ENCODE measurements at regions not wholly inside any gene's neighbourhood (a gene's known extent, or its start where the extent isn't known, plus 50 kb on each side); places are given as distances from the start of the nearest gene placed in this dataset.
A peak's percentile ranks its signal among the peaks of the same experiment; 100 is the strongest.

DNA sequence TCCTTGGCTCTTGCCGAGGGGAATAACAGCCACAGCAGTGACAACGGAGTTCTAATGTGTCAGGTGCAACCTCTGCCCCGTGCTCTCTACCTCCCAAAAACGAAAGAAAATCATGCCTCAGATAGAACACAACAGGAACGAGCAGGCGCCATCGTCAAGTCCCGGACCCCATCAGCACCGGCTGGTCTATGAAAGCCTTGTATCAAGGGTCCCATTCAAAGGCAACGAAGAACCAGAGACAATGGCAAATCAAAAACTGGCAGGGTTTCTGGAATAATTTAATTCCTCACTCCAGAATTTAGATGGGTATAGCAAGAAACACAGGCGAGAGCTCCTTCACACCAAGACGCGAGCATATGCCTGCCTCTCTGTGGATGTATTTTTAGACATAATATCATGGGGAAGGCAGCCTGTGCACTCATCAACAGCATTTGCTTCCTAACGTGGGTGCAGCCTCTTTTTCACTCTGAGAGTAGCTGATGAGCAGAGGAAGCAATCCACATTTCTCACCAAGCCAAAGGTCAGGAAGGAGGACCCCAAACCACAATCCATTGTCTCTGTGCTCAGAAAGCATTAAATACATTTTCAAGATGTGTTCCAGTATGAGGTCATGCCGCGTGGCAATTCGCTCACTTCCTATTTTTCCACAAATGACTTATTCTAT lies 193.4 kb upstream of the BLID start:
- Histone ChIP-seq H3K27me3 (ENCODE audit: control insufficient read depth, insufficient read depth, low read length) (no peaks in the 10 kb centered on the region), H3K36me3 (ENCODE audit: control insufficient read depth, insufficient read depth, low read length) (no peaks in the 10 kb centered on the region), H3K4me3 (ENCODE audit: low read length) (peak overlapping the region; percentile 23), H3K9me3 (replicated peaks; ENCODE audit: control insufficient read depth, low read depth, low read length) (no peaks in the 10 kb centered on the region), H3K27ac (ENCODE audit: low read length) (peak overlapping the region; percentile 80), H3K4me1 (ENCODE audit: control insufficient read depth, insufficient read depth, low read length) (peaks cover 8% of the 10 kb centered on the region)
- WGBS (ENCODE audit: insufficient coverage), result 68% methylated on average over 7 of the region's 17 CpGs
- peak; percentile 63 for DNase-seq

DNA sequence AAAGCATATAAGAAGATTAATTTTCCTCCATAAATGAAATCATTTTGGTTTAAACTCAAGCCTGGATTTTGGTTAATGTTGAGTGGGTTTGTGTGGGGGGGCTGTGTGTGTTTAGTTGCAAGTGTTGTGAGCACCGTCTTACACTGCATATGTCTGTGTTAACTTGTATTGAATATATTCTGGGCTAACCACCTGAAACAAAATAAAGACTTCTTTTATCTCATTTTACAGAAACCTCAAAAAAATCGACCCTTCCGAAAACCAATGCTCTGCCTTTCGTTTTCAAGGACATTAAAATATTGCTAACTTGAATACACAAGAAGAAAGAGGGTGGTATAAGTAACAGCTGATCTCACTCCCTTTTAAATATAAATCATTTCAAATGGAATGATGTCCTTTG lies 192.2 kb upstream of the BLID start:
- Histone ChIP-seq H3K4me3 (ENCODE audit: low read length) (no peak overlapping the region), H3K9me3 (replicated peaks; ENCODE audit: control insufficient read depth, low read depth, low read length) (no peaks in the 10 kb centered on the region), H3K36me3 (ENCODE audit: control insufficient read depth, insufficient read depth, low read length) (no peaks in the 10 kb centered on the region), H3K27me3 (ENCODE audit: control insufficient read depth, insufficient read depth, low read length) (no peaks in the 10 kb centered on the region), H3K27ac (ENCODE audit: low read length) (no peak overlapping the region), H3K4me1 (ENCODE audit: control insufficient read depth, insufficient read depth, low read length) (peaks cover 8% of the 10 kb centered on the region)
- no CpG with 5 or more reads among the region's 4 CpGs for WGBS (ENCODE audit: insufficient coverage)
- DNase-seq, result no peak

DNA sequence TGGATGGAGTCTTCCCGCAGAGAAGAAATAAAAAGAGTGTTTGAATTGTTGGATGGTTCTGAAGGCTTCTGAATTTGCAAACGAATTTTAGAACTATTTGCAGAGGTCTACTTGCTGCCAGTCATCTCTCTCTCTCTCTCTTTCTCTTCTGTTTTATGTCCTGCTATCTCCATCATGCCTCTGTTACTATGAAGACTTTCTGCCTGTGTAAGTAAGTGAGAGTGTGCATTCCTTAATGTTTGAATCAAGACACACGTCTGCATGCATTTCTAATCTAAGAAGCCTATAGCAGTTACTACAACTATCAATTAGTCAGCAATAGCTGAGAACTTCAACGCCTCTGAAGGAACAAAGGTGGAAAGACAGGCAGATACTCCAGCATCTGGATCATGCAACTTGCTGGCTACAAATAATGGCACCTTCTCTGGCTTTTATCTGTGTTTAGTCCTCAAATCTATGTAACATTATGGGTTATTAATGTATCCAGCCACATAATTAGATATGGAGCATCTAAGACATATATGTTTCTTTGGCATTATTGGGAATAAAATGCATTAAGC lies 191.5 kb upstream of the BLID start:
- H3K4me1 ChIP-seq (ENCODE audit: control insufficient read depth, insufficient read depth, low read length), result peaks cover 8% of the 10 kb centered on the region
- H3K27ac ChIP-seq (ENCODE audit: low read length), result no peak overlapping the region
- DNase-seq, result no peak
- no peaks in the 10 kb centered on the region for H3K27me3 ChIP-seq (ENCODE audit: control insufficient read depth, insufficient read depth, low read length)
- H3K36me3 ChIP-seq (ENCODE audit: control insufficient read depth, insufficient read depth, low read length), result no peaks in the 10 kb centered on the region
- no peaks in the 10 kb centered on the region for H3K9me3 ChIP-seq (replicated peaks; ENCODE audit: control insufficient read depth, low read depth, low read length)
- no CpG with 5 or more reads among the region's 4 CpGs for WGBS (ENCODE audit: insufficient coverage)
- no peak overlapping the region for H3K4me3 ChIP-seq (ENCODE audit: low read length)

DNA sequence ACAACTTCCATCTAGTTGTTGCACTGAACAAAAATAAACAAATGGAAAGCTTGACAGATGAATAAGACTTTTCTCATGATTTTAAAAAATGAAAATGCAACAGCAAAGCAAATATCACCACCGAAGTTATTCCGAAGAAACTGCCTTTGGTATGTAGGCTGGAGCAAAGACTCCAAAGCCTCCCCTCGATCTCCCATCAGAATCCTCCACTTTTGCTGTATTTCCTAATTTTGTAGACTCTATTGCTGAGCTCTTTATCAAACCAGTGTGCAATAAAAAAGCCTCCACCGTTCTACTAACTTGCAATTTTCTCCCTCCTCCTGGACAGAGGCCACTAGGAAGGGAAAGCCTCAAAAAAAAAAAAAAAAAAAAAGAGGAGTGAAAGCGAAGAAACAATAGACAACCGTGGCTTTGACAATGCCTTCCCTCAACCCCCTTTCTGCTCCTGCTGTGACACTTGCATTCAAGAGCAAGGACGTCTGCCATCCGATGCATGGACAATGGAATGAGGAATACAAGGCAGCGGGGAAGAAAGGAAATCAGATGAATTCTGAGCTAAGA lies 190.9 kb upstream of the BLID start:
- H3K36me3 ChIP-seq (ENCODE audit: control insufficient read depth, insufficient read depth, low read length), result no peaks in the 10 kb centered on the region
- no peaks in the 10 kb centered on the region for H3K9me3 ChIP-seq (replicated peaks; ENCODE audit: control insufficient read depth, low read depth, low read length)
- H3K4me3 ChIP-seq (ENCODE audit: low read length), result no peak overlapping the region
- peaks cover 7% of the 10 kb centered on the region for H3K4me1 ChIP-seq (ENCODE audit: control insufficient read depth, insufficient read depth, low read length)
- WGBS (ENCODE audit: insufficient coverage), result 87% methylated on average over 3 of the region's 9 CpGs
- H3K27ac ChIP-seq (ENCODE audit: low read length), result no peak overlapping the region
- peak; percentile 32 for DNase-seq
- H3K27me3 ChIP-seq (ENCODE audit: control insufficient read depth, insufficient read depth, low read length), result no peaks in the 10 kb centered on the region

DNA sequence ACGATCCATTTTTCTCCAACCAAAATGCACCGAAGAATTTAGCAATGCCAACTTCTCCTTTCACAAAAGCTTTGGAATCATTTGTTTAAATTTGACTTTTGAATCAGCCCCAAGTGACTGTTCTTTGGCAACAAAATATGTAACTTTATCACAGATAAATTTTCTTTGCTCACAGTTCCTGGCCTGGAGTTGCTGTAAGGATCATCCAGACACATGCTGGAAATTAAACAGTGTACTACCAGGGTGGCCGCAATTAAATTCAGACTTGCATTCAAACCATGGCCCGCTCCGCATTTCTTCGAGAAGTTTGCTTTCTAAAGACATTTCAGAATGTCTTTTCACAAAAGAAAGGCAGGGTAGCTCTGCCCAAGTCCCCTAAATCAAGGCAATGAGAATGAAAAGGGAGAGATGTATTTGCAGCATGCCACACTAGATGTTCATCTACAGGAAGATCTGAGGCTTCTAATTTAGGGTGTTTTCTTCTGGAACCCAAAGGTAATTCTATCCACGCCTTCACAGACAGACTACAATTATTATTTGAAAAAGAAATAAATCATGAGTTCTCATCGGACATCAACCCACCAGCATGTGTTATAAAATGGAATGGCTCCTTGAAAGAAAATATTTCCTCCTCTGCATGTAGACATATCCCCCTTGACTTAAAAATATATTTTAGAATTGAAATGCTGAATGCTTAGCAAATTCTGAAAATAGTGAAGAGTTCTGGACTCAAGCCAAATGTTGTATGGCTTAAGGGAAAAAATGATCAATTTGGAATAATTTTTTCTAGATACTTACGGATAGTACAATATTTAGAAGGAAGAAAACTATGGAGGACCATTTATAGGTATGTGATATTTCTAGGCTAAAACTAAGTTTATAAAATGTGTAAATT lies 189.7 kb upstream of the BLID start:
- Histone ChIP-seq H3K36me3 (ENCODE audit: control insufficient read depth, insufficient read depth, low read length) (no peaks in the 10 kb centered on the region), H3K27ac (ENCODE audit: low read length) (no peak overlapping the region), H3K27me3 (ENCODE audit: control insufficient read depth, insufficient read depth, low read length) (no peaks in the 10 kb centered on the region), H3K9me3 (replicated peaks; ENCODE audit: control insufficient read depth, low read depth, low read length) (no peaks in the 10 kb centered on the region), H3K4me3 (ENCODE audit: low read length) (no peak overlapping the region), H3K4me1 (ENCODE audit: control insufficient read depth, insufficient read depth, low read length) (peaks cover 6% of the 10 kb centered on the region)
- 29% methylated on average over 5 of the region's 9 CpGs for WGBS (ENCODE audit: insufficient coverage)
- peak; percentile 71 for DNase-seq

DNA sequence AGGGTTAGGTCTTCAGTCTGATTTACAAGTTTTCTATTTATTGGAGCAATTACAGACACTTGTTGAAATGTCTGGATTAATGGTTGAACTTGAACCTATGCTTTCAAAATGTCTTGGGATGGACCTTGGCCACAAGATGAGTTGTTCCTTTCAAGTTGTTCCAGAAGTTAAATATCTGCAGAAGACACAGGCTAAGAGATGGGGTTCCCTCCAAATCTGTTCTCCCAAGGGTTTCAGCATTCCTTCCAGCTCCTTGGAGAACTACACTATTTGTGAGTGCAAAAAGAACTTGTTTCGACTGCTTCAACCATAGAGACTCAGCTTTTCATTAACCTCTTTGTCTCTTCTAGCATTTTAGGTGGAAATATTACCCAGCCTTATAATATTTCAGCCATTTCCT lies 189.0 kb upstream of the BLID start:
- Histone ChIP-seq H3K9me3 (replicated peaks; ENCODE audit: control insufficient read depth, low read depth, low read length) (no peaks in the 10 kb centered on the region), H3K36me3 (ENCODE audit: control insufficient read depth, insufficient read depth, low read length) (no peaks in the 10 kb centered on the region), H3K27me3 (ENCODE audit: control insufficient read depth, insufficient read depth, low read length) (no peaks in the 10 kb centered on the region), H3K27ac (ENCODE audit: low read length) (no peak overlapping the region), H3K4me3 (ENCODE audit: low read length) (no peak overlapping the region), H3K4me1 (ENCODE audit: control insufficient read depth, insufficient read depth, low read length) (peaks cover 6% of the 10 kb centered on the region)
- no CpG with 5 or more reads among the region's 1 CpG for WGBS (ENCODE audit: insufficient coverage)
- DNase-seq, result peak; percentile 90

DNA sequence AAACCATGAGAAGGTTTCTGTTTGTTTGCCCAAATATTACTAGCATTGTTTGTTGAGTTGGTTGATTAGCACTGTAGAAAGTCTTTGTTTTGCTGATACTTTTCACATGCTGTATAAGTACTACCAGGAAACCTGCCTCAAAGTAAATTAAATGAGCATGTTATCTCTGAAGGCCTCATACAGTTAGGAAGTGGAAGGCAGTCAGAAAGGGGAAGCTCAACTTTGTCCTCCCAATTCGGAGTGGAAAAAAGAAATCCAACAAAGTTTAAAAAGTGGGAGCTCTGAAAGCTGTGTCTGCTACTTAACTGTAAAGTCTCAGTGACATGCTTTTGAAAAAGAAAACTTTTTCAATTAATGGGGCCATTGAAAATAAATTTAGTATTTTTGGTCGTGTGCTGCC lies 188.3 kb upstream of the BLID start:
- no peak overlapping the region for H3K27ac ChIP-seq (ENCODE audit: low read length)
- H3K9me3 ChIP-seq (replicated peaks; ENCODE audit: control insufficient read depth, low read depth, low read length), result peaks cover 2% of the 10 kb centered on the region
- H3K4me3 ChIP-seq (ENCODE audit: low read length), result no peak overlapping the region
- no peaks in the 10 kb centered on the region for H3K36me3 ChIP-seq (ENCODE audit: control insufficient read depth, insufficient read depth, low read length)
- DNase-seq, result peak; percentile 32
- peaks cover 4% of the 10 kb centered on the region for H3K4me1 ChIP-seq (ENCODE audit: control insufficient read depth, insufficient read depth, low read length)
- no peaks in the 10 kb centered on the region for H3K27me3 ChIP-seq (ENCODE audit: control insufficient read depth, insufficient read depth, low read length)
- WGBS (ENCODE audit: insufficient coverage), result 43% methylated on average over 1 of the region's 2 CpGs

DNA sequence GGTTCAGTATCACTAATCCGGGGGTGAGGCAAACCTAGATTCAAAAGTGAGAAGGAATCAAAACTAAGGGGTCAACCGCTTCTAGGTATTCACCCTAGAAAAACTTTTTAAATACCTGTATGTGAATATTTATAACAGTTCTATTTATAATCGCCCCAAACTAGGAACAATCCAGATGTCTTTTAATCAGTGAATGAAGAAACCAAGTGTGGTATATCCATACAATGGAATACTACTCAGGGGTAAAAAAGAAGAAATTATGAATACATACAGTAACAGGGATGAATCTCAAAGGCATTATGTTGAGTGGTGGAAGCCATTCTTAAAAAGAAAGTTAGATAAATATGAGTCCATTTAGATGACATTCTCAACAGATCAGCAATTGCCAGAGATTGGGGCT lies 178.0 kb upstream of the BLID start:
- H3K4me1 ChIP-seq (ENCODE audit: control insufficient read depth, insufficient read depth, low read length), result no peaks in the 10 kb centered on the region
- H3K27me3 ChIP-seq (ENCODE audit: control insufficient read depth, insufficient read depth, low read length), result no peaks in the 10 kb centered on the region
- H3K36me3 ChIP-seq (ENCODE audit: control insufficient read depth, insufficient read depth, low read length), result no peaks in the 10 kb centered on the region
- H3K9me3 ChIP-seq (replicated peaks; ENCODE audit: control insufficient read depth, low read depth, low read length), result peaks cover 10% of the 10 kb centered on the region
- WGBS (ENCODE audit: insufficient coverage), result no CpG with 5 or more reads among the region's 3 CpGs
- H3K4me3 ChIP-seq (ENCODE audit: low read length), result no peak overlapping the region
- no peak for DNase-seq
- no peak overlapping the region for H3K27ac ChIP-seq (ENCODE audit: low read length)

DNA sequence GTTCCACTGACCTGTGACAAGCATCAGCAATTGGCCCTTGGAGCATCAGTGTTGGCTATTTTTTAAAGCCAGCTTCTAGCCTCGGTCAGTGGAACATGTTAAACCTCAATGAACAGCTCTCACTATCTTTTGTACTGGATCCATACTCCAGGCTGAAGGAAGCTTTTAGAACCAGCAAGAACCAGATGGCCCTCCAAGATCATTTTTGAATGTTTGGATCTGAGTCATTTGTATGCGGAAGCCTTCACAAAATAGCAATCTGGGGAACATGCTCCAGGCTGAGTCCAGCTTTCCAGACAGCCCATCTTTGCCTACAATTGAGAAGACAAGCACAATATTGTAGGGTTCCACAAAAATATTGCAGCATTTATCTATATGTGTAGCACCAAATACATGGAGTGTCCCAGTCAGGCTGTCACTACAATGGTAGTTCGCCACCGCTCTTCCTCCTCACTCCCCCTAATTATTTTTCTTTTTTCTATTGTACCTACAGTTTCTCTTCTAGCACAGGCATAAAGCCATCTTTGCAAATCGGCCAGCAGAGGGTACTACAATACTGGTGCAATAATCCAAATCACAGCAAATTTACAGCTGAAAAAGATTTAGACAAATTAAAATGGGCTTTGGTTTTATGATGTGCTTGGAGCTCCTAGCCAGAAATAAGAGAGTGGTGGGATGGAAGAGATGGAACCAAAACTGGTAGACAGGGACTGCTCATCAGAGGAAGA lies 177.4 kb upstream of the BLID start:
- no peaks in the 10 kb centered on the region for H3K36me3 ChIP-seq (ENCODE audit: control insufficient read depth, insufficient read depth, low read length)
- H3K4me3 ChIP-seq (ENCODE audit: low read length), result no peak overlapping the region
- no peaks in the 10 kb centered on the region for H3K27me3 ChIP-seq (ENCODE audit: control insufficient read depth, insufficient read depth, low read length)
- H3K4me1 ChIP-seq (ENCODE audit: control insufficient read depth, insufficient read depth, low read length), result no peaks in the 10 kb centered on the region
- peaks cover 5% of the 10 kb centered on the region for H3K9me3 ChIP-seq (replicated peaks; ENCODE audit: control insufficient read depth, low read depth, low read length)
- DNase-seq, result no peak
- 96% methylated on average over 4 of the region's 5 CpGs for WGBS (ENCODE audit: insufficient coverage)
- H3K27ac ChIP-seq (ENCODE audit: low read length), result no peak overlapping the region

DNA sequence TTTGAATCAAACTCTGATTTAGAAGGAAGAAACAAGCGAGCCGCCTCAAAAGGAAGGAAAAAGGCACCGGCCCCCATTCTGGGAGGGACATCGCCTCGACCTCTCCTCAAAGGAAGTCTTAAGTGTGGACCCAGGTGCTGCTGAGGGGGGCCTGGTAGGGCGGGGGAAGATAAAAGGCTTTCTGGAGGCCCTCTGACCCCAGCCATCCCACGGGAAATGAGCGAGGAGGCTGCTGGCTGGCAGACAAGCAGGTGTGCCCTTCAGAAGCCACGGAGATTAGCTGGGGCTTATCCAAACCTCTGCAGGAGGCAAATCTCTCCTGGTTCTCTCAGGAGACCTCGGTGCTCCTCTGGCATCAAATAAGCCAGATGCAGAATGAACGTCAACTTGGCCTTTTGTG lies 171.4 kb upstream of the BLID start:
- Histone ChIP-seq H3K4me3 (ENCODE audit: low read length) (no peak overlapping the region), H3K27me3 (ENCODE audit: control insufficient read depth, insufficient read depth, low read length) (no peaks in the 10 kb centered on the region), H3K36me3 (ENCODE audit: control insufficient read depth, insufficient read depth, low read length) (no peaks in the 10 kb centered on the region), H3K9me3 (replicated peaks; ENCODE audit: control insufficient read depth, low read depth, low read length) (no peaks in the 10 kb centered on the region), H3K4me1 (ENCODE audit: control insufficient read depth, insufficient read depth, low read length) (peaks cover 2% of the 10 kb centered on the region), H3K27ac (ENCODE audit: low read length) (no peak overlapping the region)
- DNase-seq, result no peak
- 24% methylated on average over 8 of the region's 11 CpGs for WGBS (ENCODE audit: insufficient coverage)
